ENCODE measurements at regions not wholly inside any gene's neighbourhood (a gene's known extent, or its start where the extent isn't known, plus 50 kb on each side); places are given as distances from the start of the nearest gene placed in this dataset.

- Histone ChIP-seq H3K36me3 (ENCODE audit: control insufficient read depth in 4 of 4, insufficient read depth in 3 of 4, low read depth in 1 of 4, low read length in 3 of 4) (no peaks in the 10 kb centered on the region), H3K4me1 (ENCODE audit: control insufficient read depth in 4 of 4, insufficient read depth in 4 of 4, low read length in 3 of 4) (no peaks in the 10 kb centered on the region), H3K4me3 (ENCODE audit: low read depth in 1 of 3, low read length in 3 of 3) (no peak overlapping the region), H3K9ac (ENCODE audit: low read depth in 1 of 2, low read length in 2 of 2) (no peak overlapping the region), H3K27ac (ENCODE audit: low read depth in 1 of 2, low read length in 2 of 2) (no peak overlapping the region), H3K9me3 (ENCODE audit: control insufficient read depth in 4 of 4, low read length in 3 of 4) (no peaks in the 10 kb centered on the region), H3K27me3 (ENCODE audit: control insufficient read depth in 4 of 4, insufficient read depth in 4 of 4, low read length in 3 of 4) (no peaks in the 10 kb centered on the region)
- 68% methylated on average over 1 of the region's 1 CpG for WGBS
- DNase-seq (ENCODE audit: low spot score): no peak
- TF ChIP-seq GABPA (IDR thresholded peaks at IDR 0.05 in 1 of 2, conservative IDR thresholded peaks at IDR 0.05 in 1 of 2) (no peak), SP1 (IDR thresholded peaks at IDR 0.05) (no peak), YY1 (IDR thresholded peaks at IDR 0.05) (no peak), CTCF (IDR thresholded peaks at IDR 0.05; ENCODE audit: low read depth, low read length, missing input control) (no peak), RAD21 (IDR thresholded peaks at IDR 0.05) (no peak), FOXA2 (IDR thresholded peaks at IDR 0.05) (no peak), EGR1 (IDR thresholded peaks at IDR 0.05; ENCODE audit: low read depth in 2 of 2) (no peak), FOXA1 (IDR thresholded peaks at IDR 0.05) (no peak), JUND (IDR thresholded peaks at IDR 0.05) (no peak), HNF4A (conservative IDR thresholded peaks at IDR 0.05) (no peak), RXRA (IDR thresholded peaks at IDR 0.05) (no peak), NR2F2 (IDR thresholded peaks at IDR 0.05) (no peak), TAF1 (conservative IDR thresholded peaks at IDR 0.05) (no peak), ZBTB33 (IDR thresholded peaks at IDR 0.05) (no peak), HNF4G (IDR thresholded peaks at IDR 0.05) (no peak)
- TF ChIP-seq, protein P1, sequence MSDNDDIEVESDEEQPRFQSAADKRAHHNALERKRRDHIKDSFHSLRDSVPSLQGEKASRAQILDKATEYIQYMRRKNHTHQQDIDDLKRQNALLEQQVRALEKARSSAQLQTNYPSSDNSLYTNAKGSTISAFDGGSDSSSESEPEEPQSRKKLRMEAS (IDR thresholded peaks at IDR 0.05): no peak
- TF ChIP-seq, protein P2, sequence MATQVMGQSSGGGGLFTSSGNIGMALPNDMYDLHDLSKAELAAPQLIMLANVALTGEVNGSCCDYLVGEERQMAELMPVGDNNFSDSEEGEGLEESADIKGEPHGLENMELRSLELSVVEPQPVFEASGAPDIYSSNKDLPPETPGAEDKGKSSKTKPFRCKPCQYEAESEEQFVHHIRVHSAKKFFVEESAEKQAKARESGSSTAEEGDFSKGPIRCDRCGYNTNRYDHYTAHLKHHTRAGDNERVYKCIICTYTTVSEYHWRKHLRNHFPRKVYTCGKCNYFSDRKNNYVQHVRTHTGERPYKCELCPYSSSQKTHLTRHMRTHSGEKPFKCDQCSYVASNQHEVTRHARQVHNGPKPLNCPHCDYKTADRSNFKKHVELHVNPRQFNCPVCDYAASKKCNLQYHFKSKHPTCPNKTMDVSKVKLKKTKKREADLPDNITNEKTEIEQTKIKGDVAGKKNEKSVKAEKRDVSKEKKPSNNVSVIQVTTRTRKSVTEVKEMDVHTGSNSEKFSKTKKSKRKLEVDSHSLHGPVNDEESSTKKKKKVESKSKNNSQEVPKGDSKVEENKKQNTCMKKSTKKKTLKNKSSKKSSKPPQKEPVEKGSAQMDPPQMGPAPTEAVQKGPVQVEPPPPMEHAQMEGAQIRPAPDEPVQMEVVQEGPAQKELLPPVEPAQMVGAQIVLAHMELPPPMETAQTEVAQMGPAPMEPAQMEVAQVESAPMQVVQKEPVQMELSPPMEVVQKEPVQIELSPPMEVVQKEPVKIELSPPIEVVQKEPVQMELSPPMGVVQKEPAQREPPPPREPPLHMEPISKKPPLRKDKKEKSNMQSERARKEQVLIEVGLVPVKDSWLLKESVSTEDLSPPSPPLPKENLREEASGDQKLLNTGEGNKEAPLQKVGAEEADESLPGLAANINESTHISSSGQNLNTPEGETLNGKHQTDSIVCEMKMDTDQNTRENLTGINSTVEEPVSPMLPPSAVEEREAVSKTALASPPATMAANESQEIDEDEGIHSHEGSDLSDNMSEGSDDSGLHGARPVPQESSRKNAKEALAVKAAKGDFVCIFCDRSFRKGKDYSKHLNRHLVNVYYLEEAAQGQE (IDR thresholded peaks at IDR 0.05): no peak
- TF ChIP-seq, protein P3, sequence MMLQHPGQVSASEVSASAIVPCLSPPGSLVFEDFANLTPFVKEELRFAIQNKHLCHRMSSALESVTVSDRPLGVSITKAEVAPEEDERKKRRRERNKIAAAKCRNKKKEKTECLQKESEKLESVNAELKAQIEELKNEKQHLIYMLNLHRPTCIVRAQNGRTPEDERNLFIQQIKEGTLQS (IDR thresholded peaks at IDR 0.05): no peak
These were observed 1520.6 kb upstream of the CADM2 start for GRCh38 chr3:83438188-83438587.

Measured in liver (tissue), 8 donors.